KOPT-K1 (cell line): ENCODE measurements at regions not wholly inside any gene's neighbourhood (a gene's known extent, or its start where the extent isn't known, plus 50 kb on each side); places are given as distances from the start of the nearest gene placed in this dataset.

Experiments used
- H3K27ac ChIP-seq: fragments of 200-600 bp; sonication (generic); 2 replicates; pipeline ENCODE4 v1.5.1; 2016; ENCODE audit warnings: antibody characterized with exemption, mild to moderate bottlenecking, low read depth, low read length; ENCODE audit not compliant: poor library complexity, severe bottlenecking
- H3K36me3 ChIP-seq: fragments of 200-600 bp; sonication (generic); 2 replicates; pipeline ENCODE4 v1.5.1; 2017; ENCODE audit warnings: antibody characterized with exemption, mild to moderate bottlenecking, low read length, moderate library complexity; ENCODE audit not compliant: insufficient read depth
- H3K9me3 ChIP-seq: fragments of 200-600 bp; sonication (generic); 2 replicates; pipeline ENCODE4 v1.5.1; 2017; ENCODE audit warnings: antibody characterized with exemption, low read length, mild to moderate bottlenecking; ENCODE audit not compliant: insufficient read depth, poor library complexity, severe bottlenecking

DNA sequence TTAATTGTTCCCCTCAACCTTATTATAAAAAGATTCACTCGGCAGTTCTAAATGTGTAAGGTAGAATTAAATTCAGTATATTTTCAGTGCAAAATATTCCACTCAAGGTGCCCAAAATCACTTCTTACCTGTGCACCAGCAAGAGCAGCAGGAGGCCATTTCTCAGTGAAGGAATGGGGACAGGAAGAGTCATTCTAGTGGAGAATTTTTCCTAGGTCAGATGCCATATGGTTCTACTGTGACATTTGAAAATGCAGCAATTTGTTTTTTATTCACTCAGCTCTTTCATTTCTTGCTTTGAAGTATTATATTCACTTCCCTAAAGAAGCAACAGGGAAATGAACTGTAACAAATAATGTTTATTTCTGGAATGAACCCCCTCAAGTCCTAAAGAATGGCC, 264.0 kb upstream of the SYT1 start:
- peaks cover 19% of the 10 kb centered on the region for H3K9me3 ChIP-seq
- H3K27ac ChIP-seq = no peak overlapping the region
- no peaks in the 10 kb centered on the region for H3K36me3 ChIP-seq

DNA sequence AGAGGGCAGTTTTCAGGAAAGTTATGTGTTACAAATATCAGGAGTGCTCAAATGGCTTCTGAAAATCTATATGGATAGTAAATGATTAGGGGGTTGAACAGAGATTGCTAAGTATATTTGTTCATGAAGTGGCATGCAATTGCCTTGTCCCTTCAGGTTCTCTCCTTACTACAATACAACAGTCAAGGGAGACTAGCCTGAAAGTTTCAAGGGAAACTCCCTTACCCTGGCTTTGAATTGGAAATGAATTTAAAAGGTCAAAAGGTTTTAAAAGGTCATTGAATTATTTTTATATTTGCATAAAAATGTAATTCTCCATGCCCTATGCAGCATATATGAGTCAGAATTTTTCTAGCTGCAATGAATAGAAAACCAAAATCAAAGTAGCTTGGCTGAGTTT, 253.1 kb upstream of the SYT1 start:
- H3K27ac ChIP-seq = no peak overlapping the region

DNA sequence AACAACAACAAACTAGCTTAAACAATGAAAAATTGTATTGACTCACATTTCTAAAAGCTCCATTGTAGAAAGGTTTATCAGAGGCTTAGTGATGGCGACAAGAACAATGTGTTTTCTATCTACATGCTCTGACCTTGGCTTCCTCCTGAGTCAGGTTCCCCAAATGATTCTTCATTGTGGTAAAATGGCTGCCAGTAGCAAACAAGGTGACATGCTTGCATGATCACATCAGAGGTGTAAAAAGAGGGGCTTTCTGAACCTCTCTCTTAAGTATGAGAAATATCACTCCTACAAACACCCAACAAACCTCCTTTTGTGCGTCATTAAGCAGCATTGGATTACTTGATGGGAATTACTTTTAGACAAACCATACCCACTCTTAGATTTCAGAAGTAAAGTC, 252.4 kb upstream of the SYT1 start:
- H3K27ac ChIP-seq = no peak overlapping the region
- H3K9me3 ChIP-seq = no peaks in the 10 kb centered on the region
- H3K36me3 ChIP-seq = no peaks in the 10 kb centered on the region

More for the DNA sequence above, 253.1 kb upstream of the SYT1 start:
- Histone ChIP-seq H3K9me3 (no peaks in the 10 kb centered on the region), H3K36me3 (no peaks in the 10 kb centered on the region)

DNA sequence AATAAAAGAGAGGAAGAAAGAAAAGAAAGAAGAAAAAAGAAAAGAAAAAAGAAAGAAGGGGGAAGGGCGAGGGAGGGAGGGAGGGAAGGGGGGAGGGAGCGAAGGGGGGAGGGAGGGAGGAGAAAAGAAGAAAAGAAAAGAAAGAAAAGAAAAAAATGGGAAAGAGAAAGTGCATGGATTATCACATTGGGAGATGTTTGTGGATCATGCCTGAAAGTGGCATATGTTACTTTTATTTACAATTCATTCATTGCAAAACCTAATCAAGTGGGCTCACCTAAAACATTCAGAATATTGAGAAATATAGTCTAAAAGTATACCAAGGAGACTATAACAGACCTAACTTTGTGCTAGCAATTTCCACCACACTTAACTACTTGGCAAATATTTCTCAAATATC, 246.9 kb upstream of the SYT1 start:
- Histone ChIP-seq H3K36me3 (no peaks in the 10 kb centered on the region), H3K27ac (no peak overlapping the region), H3K9me3 (no peaks in the 10 kb centered on the region)

DNA sequence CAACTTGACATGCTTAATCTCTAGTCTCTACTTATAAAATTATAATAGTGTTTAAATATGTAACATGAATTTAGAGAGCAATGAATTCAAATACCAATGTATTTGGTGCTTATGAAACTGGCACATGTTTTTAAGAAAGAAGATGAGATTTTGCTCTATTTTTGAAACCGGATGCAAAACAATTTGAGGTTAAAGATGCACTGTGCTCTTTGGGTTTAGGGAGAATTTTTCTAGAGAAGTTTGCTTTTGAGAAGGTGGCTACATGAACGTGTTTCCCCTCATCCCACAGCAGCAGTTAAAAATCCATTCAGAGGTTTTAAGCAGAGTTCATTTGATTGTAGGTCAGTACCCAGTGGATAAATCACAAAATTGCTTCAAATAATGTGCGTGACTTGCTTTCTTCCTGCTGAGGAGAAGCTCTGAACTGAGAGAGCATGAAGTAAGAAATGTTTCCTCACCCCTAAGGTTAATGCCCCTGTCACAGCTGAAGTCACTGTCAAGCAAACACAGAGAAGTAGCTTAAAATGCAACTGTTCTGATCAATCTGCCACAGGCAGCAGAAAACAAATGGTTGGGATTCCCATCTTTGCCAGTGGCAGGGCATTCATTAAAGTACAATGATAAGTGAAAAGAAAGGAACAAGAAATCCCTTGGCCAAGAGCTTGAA, 241.9 kb upstream of the SYT1 start:
- H3K36me3 ChIP-seq = no peaks in the 10 kb centered on the region
- no peaks in the 10 kb centered on the region for H3K9me3 ChIP-seq
- H3K27ac ChIP-seq = no peak overlapping the region

DNA sequence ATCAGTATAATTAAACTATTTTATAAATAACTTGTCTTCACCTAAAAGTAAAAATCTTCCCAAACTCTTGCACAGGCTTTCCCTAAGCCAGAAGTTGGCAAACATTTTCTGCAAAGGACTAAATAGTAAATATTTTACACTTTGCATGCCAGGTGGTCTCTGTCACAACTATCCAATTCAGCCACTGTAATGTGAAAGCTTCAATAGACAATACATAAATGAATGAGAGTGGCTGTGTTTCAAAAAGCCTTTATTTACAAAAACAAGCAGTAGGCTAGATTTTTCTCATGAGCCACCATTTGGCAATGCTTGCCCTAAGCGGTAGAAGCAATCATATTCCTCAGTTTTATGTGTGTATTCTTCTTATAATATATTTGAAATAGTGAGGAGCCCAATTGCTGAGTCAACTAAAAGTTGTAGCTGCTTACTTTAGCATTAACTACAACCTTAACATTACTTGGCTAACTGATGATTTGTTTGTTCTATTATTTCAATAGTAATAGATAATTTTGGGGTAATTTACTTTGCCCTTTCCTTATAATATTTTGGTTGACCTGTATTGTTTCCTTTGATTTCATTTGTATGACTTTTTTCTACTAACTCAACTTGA, 236.0 kb upstream of the SYT1 start:
- H3K36me3 ChIP-seq = no peaks in the 10 kb centered on the region
- no peak overlapping the region for H3K27ac ChIP-seq
- peaks cover 8% of the 10 kb centered on the region for H3K9me3 ChIP-seq

DNA sequence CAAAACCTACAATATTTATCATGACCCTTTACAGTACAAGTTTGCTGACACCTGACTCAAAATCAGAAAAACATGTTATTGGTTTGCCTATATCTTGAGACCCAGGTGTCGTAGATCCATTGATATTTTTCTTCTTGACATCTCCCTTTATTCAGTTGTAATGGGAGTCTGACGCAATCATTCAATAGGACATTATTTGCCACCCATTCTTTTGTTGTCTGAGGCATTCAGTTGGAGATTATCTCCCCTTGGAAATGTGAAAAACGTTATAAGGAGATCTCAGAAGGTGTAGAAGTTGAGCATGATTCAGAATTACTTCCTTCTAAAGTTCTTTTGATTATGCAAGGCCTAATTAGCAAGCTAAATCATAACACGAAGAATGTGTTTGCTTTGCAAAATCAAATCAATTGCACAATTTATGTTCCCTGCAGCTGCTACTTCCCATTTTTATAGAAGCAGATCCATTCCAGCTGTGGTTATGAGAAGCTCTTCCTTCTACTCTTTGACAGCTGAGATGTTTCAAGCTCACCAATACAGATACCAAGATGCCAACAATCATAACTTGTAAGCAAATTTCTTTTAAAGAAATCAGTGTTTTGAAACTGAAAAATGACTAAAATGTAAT, 228.2 kb upstream of the SYT1 start:
- H3K36me3 ChIP-seq = no peaks in the 10 kb centered on the region
- no peak overlapping the region for H3K27ac ChIP-seq
- peaks cover 5% of the 10 kb centered on the region for H3K9me3 ChIP-seq

DNA sequence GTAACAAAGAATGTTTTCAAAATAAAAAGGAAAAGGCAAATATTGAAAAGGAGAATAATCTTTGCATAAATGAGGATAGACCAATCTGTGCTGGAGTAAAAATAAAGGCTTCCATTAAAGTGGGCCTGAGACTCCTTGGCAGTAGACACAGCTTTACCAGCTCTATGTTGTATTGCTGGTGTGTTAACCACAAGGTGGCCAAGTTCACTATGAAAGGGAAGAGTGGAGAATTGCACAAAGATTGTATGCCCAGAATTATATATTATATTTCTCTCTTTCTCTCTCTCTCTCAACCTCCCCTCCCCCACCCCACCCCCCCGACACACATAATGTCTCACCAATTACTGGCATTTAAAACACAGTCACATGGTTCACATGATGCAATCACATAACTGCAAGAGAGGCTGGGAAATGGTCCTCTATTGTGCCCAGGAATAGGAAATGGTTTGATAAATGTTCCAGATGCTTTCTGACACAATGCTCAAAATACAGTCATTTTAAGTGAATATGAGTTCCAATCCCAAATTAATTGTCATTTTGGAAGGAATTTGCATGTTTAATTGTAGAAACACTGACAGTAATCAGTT, 222.6 kb upstream of the SYT1 start:
- Histone ChIP-seq H3K27ac (no peak overlapping the region), H3K36me3 (no peaks in the 10 kb centered on the region), H3K9me3 (no peaks in the 10 kb centered on the region)

DNA sequence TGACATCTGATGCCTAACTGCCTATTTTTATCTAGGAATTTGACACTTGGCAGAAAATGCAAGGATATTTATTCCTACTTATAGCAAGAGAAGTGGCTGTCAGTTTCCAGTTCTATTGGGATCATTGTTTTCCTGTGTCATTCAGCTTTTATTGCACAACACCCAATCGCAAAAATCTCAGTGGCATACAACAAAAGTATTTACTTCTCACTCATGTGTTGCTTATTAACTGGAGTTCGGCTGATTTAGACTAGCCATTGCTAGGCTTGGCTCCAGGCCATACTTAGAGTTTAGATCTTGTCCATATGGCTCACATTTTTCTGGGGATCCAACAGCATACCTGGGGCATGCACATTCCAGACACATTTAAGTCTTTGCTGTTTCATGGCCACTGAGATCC, 218.6 kb upstream of the SYT1 start:
- H3K9me3 ChIP-seq = no peaks in the 10 kb centered on the region
- no peak overlapping the region for H3K27ac ChIP-seq

DNA sequence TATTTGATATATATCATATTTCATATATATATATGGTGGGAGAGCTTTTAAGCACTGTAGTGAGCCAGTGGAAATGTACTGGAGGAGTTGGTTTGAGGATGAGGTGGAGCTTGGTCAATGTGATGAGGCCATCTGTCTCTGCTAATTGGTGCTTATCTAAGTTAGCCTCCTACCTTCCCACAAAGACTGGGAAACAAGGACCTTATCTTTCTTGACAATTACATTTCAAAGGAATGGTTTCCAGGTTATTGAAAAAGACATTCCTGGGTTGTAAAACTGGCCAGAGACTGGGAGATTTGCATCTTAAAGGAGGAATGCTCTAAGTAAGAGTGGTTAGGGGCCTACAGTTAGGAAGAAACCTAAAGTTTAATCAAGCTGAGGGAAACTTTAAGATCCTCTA, 212.8 kb upstream of the SYT1 start:
- Histone ChIP-seq H3K9me3 (no peaks in the 10 kb centered on the region), H3K36me3 (no peaks in the 10 kb centered on the region), H3K27ac (no peak overlapping the region)

More for the DNA sequence above, 218.6 kb upstream of the SYT1 start:
- no peaks in the 10 kb centered on the region for H3K36me3 ChIP-seq

DNA sequence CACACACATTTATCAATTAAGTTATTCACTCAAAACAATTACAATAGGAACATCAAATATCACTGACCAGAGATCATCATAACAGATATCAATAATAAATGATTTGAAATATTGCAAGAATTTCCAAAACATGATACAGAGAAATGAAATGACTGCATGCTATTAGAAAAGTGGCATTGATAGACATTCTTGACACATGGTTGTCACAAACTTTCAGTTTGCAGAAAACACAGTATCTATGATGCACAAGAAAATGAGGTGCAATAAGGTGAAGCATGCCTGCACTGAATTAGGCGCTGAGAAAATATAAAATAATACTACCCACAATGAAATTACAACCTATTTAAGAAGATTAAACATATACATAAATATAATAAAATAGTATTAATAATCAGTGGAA, 198.0 kb upstream of the SYT1 start:
- H3K9me3 ChIP-seq = no peaks in the 10 kb centered on the region

DNA sequence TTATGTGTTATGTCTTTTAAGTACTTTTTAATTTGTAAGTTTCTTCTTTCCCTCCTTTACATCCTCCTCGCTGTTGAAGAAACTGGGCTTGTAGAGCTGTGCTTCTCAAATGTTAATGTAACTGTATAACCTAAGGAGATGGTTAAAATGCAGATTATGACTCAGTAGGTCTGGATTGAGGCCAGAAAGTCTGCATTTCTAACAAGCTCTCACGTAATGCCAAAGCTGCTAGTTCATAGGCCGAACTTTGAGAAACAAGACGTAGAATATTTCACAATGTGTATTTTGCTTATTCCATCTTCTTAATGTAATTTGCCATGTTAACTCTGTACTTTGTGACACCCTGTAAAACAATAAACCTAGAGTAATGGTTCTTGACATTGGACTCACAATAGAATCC, 193.3 kb upstream of the SYT1 start:
- Histone ChIP-seq H3K27ac (no peak overlapping the region), H3K36me3 (no peaks in the 10 kb centered on the region), H3K9me3 (no peaks in the 10 kb centered on the region)

More for the DNA sequence above, 198.0 kb upstream of the SYT1 start:
- Histone ChIP-seq H3K27ac (no peak overlapping the region), H3K36me3 (no peaks in the 10 kb centered on the region)

DNA sequence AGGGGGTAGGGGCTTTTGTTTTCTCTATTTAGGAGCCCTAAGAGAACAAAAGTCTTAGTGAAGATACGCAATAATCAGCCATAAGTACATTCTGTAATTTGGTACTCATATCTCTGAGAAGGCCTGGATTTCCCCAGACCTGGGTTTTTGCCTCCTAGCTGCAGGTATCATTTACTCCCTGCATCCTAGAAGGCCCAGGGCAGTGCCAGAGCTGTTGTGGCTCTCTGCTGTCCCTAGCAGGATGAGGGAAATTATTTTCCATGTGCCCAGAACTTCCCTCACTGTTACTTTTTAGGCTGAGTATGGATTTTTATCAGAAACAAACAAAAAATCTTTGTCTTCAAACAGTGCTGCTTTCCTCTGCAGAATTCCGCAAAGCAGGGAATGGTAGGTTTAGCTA, 192.5 kb upstream of the SYT1 start:
- H3K36me3 ChIP-seq = no peaks in the 10 kb centered on the region
- no peak overlapping the region for H3K27ac ChIP-seq

DNA sequence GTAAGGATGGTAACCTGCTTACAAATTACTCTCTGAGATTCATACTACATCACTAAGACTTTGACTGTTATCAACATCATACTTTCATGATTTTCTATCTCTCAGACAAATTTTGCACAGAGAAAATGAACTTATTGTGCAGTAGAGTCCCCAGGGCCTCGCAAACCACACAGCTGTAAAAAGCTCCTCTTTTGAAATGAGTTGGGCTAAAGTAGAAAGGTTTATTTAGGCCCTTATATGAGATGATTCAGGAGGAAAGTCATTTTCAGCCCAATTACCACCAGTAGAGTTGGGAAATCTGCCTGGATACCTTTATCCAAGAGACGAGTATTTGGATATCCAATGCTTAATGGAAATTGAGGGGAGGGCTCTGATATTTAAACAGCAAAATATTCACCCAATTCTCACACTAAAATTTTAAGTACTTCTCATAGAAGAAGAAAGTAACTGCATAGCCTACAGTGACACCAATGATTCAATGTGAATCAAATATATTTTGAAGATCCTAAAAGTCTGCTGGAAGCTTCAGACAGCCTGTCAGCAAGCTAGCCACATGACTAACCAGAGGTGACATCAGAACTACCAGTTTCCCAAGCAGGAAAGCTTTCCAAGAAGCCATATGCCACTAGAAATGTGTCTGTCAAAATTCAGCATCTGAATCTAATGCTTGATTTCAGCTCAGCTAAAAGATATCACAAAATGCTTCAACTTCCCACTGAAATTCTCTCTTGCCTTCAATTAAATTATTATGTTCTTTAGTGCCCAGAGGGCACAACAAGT, 190.1 kb upstream of the SYT1 start:
- no peaks in the 10 kb centered on the region for H3K9me3 ChIP-seq
- H3K27ac ChIP-seq = no peak overlapping the region
- H3K36me3 ChIP-seq = no peaks in the 10 kb centered on the region

More for the DNA sequence above, 192.5 kb upstream of the SYT1 start:
- no peaks in the 10 kb centered on the region for H3K9me3 ChIP-seq

DNA sequence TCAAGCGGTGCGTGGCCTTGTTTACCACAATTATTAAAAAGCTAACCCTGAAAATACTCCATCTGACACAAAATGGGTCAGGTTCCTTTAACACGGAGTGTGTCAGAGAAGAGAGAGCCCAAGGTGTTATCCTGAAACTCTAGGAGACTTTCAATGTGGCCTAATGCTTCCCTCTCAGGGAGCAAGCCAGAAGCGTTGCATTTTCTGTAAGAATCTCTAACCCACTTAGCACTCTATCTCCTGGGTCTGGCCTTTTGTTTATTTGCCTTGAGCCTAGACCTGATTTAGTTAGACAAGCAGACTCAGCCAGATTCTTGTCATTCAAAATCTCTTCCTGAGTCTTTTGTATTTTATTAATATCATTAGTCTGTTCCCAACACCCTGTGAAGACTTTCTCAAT, 184.0 kb upstream of the SYT1 start:
- Histone ChIP-seq H3K9me3 (no peaks in the 10 kb centered on the region), H3K36me3 (no peaks in the 10 kb centered on the region), H3K27ac (no peak overlapping the region)
